ENCODE measurements at regions not wholly inside any gene's neighbourhood (a gene's known extent, or its start where the extent isn't known, plus 50 kb on each side); places are given as distances from the start of the nearest gene placed in this dataset.

DNA sequence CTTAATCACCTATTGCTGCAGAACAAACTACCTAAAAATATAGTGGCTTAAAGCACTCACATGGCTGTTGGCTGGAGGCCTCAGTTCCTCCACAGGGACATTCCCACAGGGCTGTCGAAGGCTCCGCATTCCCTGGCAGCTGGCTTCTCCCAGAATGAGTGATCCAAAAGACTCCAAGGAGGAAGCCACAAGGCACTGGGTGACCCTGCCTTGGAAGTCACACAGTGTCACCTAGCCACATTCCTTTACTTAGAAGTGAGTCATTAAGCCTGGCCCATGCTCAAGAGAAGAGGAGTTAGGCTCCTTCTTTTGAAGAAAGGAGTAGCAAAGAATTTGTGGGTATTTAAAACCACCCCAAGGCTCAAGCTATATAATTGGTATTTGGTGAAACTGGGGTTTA lies 63.9 kb upstream of the MAP1LC3B2 start:
- no peak for DNase-seq (ENCODE audit: low spot score)
- H3K4me3 Mint-ChIP-seq (ENCODE audit: unreplicated experiment) = no peak overlapping the region
- H3K9me3 Mint-ChIP-seq (ENCODE audit: low read depth) = peaks cover 2% of the 10 kb centered on the region
- TF ChIP-seq, protein P1, sequence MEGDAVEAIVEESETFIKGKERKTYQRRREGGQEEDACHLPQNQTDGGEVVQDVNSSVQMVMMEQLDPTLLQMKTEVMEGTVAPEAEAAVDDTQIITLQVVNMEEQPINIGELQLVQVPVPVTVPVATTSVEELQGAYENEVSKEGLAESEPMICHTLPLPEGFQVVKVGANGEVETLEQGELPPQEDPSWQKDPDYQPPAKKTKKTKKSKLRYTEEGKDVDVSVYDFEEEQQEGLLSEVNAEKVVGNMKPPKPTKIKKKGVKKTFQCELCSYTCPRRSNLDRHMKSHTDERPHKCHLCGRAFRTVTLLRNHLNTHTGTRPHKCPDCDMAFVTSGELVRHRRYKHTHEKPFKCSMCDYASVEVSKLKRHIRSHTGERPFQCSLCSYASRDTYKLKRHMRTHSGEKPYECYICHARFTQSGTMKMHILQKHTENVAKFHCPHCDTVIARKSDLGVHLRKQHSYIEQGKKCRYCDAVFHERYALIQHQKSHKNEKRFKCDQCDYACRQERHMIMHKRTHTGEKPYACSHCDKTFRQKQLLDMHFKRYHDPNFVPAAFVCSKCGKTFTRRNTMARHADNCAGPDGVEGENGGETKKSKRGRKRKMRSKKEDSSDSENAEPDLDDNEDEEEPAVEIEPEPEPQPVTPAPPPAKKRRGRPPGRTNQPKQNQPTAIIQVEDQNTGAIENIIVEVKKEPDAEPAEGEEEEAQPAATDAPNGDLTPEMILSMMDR (IDR thresholded peaks at IDR 0.05) = no peak
- H3K27ac Mint-ChIP-seq (ENCODE audit: unreplicated experiment) = peak overlapping the region; percentile 68
- H3K27me3 Mint-ChIP-seq (ENCODE audit: low read depth) = no peaks in the 10 kb centered on the region
- H3K4me1 Mint-ChIP-seq (ENCODE audit: low read depth) = peaks cover 20% of the 10 kb centered on the region
- no peaks in the 10 kb centered on the region for H3K36me3 Mint-ChIP-seq (ENCODE audit: low read depth)

DNA sequence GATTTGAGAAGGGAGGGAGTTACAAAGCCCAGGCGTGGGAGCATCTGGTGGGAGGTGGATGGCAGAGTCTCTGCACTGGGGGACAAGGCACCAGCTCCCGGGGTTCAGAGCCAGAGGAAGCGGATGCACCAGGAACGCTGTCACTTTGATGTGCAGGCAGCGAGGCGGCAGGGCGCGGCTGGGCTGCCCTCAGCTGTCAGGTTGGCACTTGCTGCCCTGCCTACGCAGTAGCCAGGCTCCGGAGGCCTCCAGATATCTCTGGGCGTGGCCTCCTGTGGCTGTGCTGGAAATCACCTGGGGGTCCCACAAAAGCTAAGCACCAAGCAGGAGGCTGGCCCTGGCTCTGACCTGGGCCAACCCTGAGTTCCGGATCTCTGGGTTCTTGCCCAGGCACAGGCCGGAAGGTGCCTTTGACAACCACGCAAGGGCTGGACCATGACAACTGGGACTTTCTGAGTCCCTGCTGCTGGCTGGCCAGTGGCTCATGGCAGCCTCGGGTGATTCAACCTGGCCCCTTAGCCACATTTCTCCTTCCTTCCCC lies 62.1 kb upstream of the MAP1LC3B2 start:
- Mint-ChIP-seq H3K4me1 (ENCODE audit: low read depth) (peaks cover 20% of the 10 kb centered on the region), H3K36me3 (ENCODE audit: low read depth) (no peaks in the 10 kb centered on the region), H3K9me3 (ENCODE audit: low read depth) (peaks cover 2% of the 10 kb centered on the region), H3K27me3 (ENCODE audit: low read depth) (no peaks in the 10 kb centered on the region), H3K4me3 (ENCODE audit: unreplicated experiment) (no peak overlapping the region), H3K27ac (ENCODE audit: unreplicated experiment) (no peak overlapping the region)
- no peak for DNase-seq (ENCODE audit: low spot score)
- TF ChIP-seq, protein P1 (IDR thresholded peaks at IDR 0.05) = no peak

DNA sequence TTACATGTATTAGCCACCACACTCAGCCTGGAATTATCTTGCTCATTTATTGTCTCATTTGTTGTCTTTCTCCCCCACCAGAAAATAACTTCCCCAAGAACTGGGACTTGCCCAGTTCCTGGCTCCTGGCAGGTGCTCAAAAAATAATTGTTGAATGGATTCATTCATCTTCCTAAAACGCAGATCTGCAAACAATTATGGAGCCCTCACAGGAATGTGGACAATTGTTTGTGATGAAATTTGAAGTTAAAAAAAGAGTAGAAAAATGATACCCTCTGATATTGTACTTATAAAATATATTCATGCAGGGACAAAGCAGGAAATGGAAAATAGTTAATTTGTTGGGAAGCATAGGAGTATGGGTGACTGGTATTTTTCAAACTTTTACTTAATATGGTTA lies 60.7 kb upstream of the MAP1LC3B2 start:
- Mint-ChIP-seq H3K27me3 (ENCODE audit: low read depth) (no peaks in the 10 kb centered on the region), H3K4me1 (ENCODE audit: low read depth) (peaks cover 20% of the 10 kb centered on the region), H3K9me3 (ENCODE audit: low read depth) (peaks cover 2% of the 10 kb centered on the region), H3K36me3 (ENCODE audit: low read depth) (no peaks in the 10 kb centered on the region), H3K27ac (ENCODE audit: unreplicated experiment) (no peak overlapping the region), H3K4me3 (ENCODE audit: unreplicated experiment) (no peak overlapping the region)
- TF ChIP-seq, protein P1 (IDR thresholded peaks at IDR 0.05) = no peak
- DNase-seq (ENCODE audit: low spot score) = no peak

DNA sequence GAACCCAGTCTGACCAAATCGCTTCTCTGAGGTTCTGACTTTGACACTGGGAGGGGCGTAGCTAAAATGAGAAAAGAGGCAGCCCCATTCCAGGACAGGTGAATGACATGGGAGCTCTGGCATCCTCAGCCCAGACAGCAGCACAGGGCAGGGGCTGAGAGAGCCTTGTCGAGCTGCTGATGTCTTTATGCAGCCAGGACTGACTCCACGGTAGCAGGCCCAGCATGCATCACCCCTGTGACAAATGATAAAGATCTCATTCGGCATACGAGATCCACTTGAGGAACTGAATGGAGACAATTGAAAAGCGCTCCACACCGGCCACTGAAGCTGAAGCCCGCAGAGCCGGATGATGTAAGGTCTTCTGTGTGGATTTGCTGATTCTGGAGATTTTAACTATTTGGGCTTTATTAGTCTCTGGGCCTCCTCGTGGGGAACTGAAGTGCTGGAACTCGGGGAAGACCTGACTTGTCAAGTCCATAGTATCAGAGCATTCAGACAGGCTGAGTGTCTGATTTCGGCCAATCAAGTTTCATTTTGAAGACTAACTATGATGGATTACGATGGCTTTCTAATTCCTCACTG lies 56.9 kb upstream of the MAP1LC3B2 start:
- Mint-ChIP-seq H3K27me3 (ENCODE audit: low read depth) (no peaks in the 10 kb centered on the region), H3K4me3 (ENCODE audit: unreplicated experiment) (no peak overlapping the region), H3K4me1 (ENCODE audit: low read depth) (peaks cover 18% of the 10 kb centered on the region), H3K36me3 (ENCODE audit: low read depth) (no peaks in the 10 kb centered on the region), H3K9me3 (ENCODE audit: low read depth) (no peaks in the 10 kb centered on the region), H3K27ac (ENCODE audit: unreplicated experiment) (no peak overlapping the region)
- no peak for DNase-seq (ENCODE audit: low spot score)
- TF ChIP-seq, protein P1 (IDR thresholded peaks at IDR 0.05) = no peak

DNA sequence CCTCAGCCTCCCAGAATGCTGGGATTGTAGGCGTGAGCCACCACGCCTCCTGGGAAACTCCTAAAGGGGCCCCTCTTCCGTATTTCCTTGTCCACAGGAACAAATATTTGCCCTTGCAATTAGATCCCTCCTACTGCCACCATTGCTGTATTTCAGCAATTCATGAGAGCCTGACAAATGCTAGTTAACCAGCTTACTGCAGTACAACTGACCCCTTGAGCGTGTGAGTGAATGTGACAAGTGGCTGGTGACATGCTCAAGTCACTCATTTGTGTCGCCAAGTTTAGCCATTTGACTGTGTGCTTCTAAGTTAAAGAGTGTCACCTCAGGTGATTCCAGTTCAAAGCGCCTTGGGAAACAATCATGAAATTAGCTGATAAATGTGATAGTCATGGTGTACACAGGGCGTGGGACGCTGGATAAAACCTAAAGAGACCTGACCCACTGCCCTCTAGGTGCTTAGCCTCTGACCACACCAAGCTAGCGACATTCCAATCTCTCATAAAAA lies 56.1 kb upstream of the MAP1LC3B2 start:
- no peak overlapping the region for H3K4me3 Mint-ChIP-seq (ENCODE audit: unreplicated experiment)
- H3K27ac Mint-ChIP-seq (ENCODE audit: unreplicated experiment) = no peak overlapping the region
- DNase-seq (ENCODE audit: low spot score) = no peak
- H3K27me3 Mint-ChIP-seq (ENCODE audit: low read depth) = no peaks in the 10 kb centered on the region
- H3K9me3 Mint-ChIP-seq (ENCODE audit: low read depth) = no peaks in the 10 kb centered on the region
- TF ChIP-seq, protein P1 (IDR thresholded peaks at IDR 0.05) = no peak
- peaks cover 19% of the 10 kb centered on the region for H3K4me1 Mint-ChIP-seq (ENCODE audit: low read depth)
- H3K36me3 Mint-ChIP-seq (ENCODE audit: low read depth) = no peaks in the 10 kb centered on the region

Data from chondrocyte (in vitro differentiated cells).